GM19468 (cell line): ENCODE measurements at regions not wholly inside any gene's neighbourhood (a gene's known extent, or its start where the extent isn't known, plus 50 kb on each side); places are given as distances from the start of the nearest gene placed in this dataset.

Source experiments
- ATAC-seq: cut with Tn5 transposase; IDR thresholded peaks from one replicate; pipeline ENCODE4 v1.9.1; 2021; ENCODE audit warnings: mild to moderate bottlenecking, moderate library complexity, moderate number of reproducible peaks; ENCODE audit not compliant: unreplicated experiment; ENCODE audit errors: extremely low read depth

- no peak for ATAC-seq
Observed at GRCh38 chr12:4857472-4858291, 52.0 kb upstream of the KCNA1 start.

GRCh38 chr12:4858386-4858785 lies 51.3 kb upstream of the KCNA1 start:
- ATAC-seq, result no peak

GRCh38 chr12:4859478-4860210 lies 50.1 kb upstream of the KCNA1 start:
- no peak for ATAC-seq
